PC-9 (cell line): ENCODE measurements at regions not wholly inside any gene's neighbourhood (a gene's known extent, or its start where the extent isn't known, plus 50 kb on each side); places are given as distances from the start of the nearest gene placed in this dataset.

Source experiments
- CTCF ChIP-seq: fragments of 200-600 bp; sonication (generic); conservative IDR thresholded peaks from 2 replicates; pipeline ENCODE4 v1.6.1; 2017; ENCODE audit warnings: mixed run types, antibody characterized with exemption, mild to moderate bottlenecking, moderate library complexity
- EZH2 ChIP-seq: fragments of 200-600 bp; sonication (generic); IDR thresholded peaks from 2 replicates; pipeline ENCODE4 v1.8.0; 2017; ENCODE audit warnings: antibody characterized with exemption, low read depth

DNA sequence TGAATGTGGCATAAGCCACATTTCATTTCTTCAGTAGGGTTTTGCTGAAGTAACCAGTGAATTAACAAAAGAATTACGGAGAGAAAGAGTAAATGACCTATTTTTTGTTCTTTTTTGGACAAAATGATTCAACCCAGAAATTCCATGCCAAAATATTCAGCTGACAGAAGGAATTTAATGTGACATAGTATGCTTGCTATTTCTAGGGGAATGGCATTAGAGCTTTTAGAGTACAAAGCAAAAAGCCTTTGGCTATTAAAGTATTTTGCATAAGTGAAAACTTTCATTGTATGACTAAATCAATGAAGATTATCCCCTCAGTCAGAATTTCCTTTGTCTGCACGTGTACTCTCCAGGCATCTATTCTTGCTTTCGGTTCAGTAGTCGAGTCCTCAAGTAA, 465.3 kb downstream of the COG6 start:
- no peak for TF ChIP-seq CTCF
- no peak for TF ChIP-seq EZH2
